GM12878 (cell line): ENCODE measurements at regions not wholly inside any gene's neighbourhood (a gene's known extent, or its start where the extent isn't known, plus 50 kb on each side); places are given as distances from the start of the nearest gene placed in this dataset.

Source experiments
- CEBPZ ChIP-seq: fragments of 150-350 bp; IDR thresholded peaks from 2 replicates; pipeline ENCODE4 v1.6.1; 2016; ENCODE audit warnings: low read depth, low read length
- EP300 ChIP-seq, 2 experiments: fragments of 150-350 bp in 1 of 2; IDR thresholded peaks; 2 replicates each; pipeline ENCODE4 v1.6.1; 2011 to 2012; ENCODE audit warnings: low read depth in 2 of 2, low read length in 2 of 2, borderline replicate concordance in 1 of 2, improper control_type of control experiment in 1 of 2, inconsistent platforms in 1 of 2; ENCODE audit not compliant: control insufficient read depth in 1 of 2
- GABPA ChIP-seq: IDR thresholded peaks from 2 replicates; pipeline ENCODE4 v1.6.1; 2014; ENCODE audit warnings: antibody characterized with exemption, low read depth, mild to moderate bottlenecking, inconsistent platforms
- SMARCA5 ChIP-seq: fragments of 450-650 bp; IDR thresholded peaks from 2 replicates; pipeline ENCODE4 v1.6.1; 2017; ENCODE audit warnings: mild to moderate bottlenecking

- TF ChIP-seq CEBPZ, result no peak
- no peak for TF ChIP-seq EP300 (IDR thresholded peaks at IDR 0.05; ENCODE audit: borderline replicate concordance in 1 of 2, control insufficient read depth in 1 of 2, low read depth in 2 of 2, low read length in 2 of 2)
- no peak for TF ChIP-seq GABPA
- no peak for TF ChIP-seq SMARCA5
These were observed 378.1 kb downstream of the RPS24 start for GRCh38 chr10:78411716-78412115.
